Adipose tissue (tissue), 3 donors: ENCODE measurements at regions not wholly inside any gene's neighbourhood (a gene's known extent, or its start where the extent isn't known, plus 50 kb on each side); places are given as distances from the start of the nearest gene placed in this dataset.
"Not testable (repeated sequence)": the region's sequence is repeated elsewhere in the genome, so short reads cannot be mapped to it uniquely, and the experiment has no call there.

ENCODE experiments used
- H3K27ac ChIP-seq: one replicate; pipeline ENCODE4 v1.5.1; 2013; ENCODE audit warnings: low read depth, low read length
- WGBS, 3 donors: extraction: QIAGEN DNeasy Blood & Tissue Kit; methylation state at CpG; one replicate each; pipeline ENCODE4 v1.1.7; 2013; 5-methylcytosine and 5-hydroxymethylcytosine counted together
- donor health status: healthy with polysubstance abuse.
- donor health status: Bipolar disorder and iron deficiency.
- donor health status: healthy.

DNA sequence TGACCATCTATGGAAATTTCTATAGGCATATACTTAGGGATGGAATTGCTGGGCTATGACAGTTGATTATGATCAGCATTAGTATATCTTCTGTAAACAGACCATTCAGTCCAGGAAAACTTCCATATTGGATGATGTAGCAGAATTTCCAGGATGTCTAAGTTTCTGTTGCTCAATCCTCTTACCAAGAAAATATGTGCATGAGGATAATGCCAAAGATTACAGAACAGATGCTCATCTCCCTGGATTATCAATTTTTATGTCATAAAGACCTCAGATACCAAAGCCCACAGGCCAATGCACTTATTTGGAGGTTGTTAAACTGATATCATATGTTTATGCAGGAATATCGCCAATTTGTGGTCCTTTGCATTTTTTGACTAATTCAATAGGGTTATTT is 354.4 kb upstream of the FLRT2 start:
- WGBS, 3 donors, result 88 to 98% (median 93%) methylated on average over 1 of the region's 1 CpG
- H3K27ac ChIP-seq, result no peak overlapping the region

DNA sequence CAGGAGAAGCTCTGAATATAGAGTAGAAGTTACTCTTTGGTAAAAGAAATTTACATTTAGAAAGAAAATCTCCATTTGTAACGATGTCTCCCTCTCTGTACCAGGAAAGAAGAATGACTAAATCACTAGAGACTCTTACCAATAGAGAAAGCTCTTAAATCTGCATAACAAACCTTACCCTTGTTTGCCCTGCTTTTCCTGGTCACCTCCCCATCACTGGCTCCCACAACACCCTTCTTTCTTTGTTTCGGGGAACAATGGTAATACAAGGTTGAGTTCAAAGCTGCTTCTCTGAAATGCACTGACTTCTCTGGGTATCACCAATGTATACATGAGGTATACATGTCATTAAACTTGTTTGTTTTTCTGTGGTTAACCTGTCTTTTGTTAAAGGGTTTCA is 351.1 kb upstream of the FLRT2 start:
- H3K27ac ChIP-seq, result no peak overlapping the region
- 83 to 98% (median 90%) methylated on average over 2 of the region's 2 CpGs for WGBS, 3 donors

GRCh38 chr14:85180876-85181275 is 349.1 kb upstream of the FLRT2 start:
- WGBS, 3 donors, result 73 to 84% (median 74%) methylated on average over 1 of the region's 1 CpG

GRCh38 chr14:85182282-85182681 is 347.7 kb upstream of the FLRT2 start:
- H3K27ac ChIP-seq, result no peak overlapping the region
- WGBS, 3 donors, result 74 to 81% (median 76%) methylated on average over 4 of the region's 4 CpGs

More at GRCh38 chr14:85180876-85181275, 349.1 kb upstream of the FLRT2 start:
- no peak overlapping the region for H3K27ac ChIP-seq

DNA sequence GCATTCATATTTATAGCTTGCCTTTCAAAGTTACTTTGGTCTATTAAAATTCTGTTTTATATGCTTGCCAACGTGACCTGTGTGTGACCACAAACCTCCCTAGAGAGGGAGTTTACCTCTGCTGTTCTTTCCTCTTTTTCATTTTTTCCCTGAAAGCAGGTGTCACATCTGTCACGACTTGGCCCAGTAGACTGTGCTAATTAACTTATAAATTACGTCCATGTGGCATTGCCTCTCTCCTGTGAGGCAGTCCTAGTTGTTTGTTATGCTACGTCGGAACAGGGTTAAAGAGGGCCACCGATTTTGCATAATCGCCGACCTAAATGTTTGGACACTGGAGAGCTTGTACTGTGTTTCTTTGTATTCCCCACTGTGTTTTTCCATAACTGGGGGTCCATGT is 343.9 kb upstream of the FLRT2 start:
- H3K27ac ChIP-seq, result no peak overlapping the region
- 82 to 89% (median 83%) methylated on average over 8 of the region's 8 CpGs for WGBS, 3 donors

DNA sequence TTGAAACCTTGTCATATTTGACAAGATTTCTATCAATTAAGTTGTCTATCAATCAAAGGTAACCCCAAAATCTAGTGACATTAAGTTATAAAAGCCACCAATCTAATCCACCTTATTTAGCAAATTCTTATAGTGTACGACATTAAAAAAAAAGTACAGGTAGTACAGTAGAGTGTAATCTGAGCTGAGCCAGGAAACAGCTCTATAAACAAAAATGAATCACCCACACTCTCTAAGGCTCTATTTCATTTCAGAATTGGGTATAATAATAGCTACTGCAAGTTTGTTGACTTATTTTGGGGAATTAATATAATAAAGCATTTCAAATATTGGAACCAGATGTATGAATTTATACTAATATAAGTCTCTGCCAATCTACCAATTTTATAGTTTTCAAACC is 342.4 kb upstream of the FLRT2 start:
- no peak overlapping the region for H3K27ac ChIP-seq
- 64 to 79% (median 71%) methylated on average over 1 of the region's 1 CpG for WGBS, 3 donors

- WGBS, 3 donors, result 93 to 100% (median 97%) methylated on average over 1 of the region's 1 CpG
- H3K27ac ChIP-seq, result no peak overlapping the region
Observed at GRCh38 chr14:85188836-85189235, 341.1 kb upstream of the FLRT2 start.

- 82 to 83% (median 83%) methylated on average over 6 of the region's 6 CpGs for WGBS, 3 donors
- not testable (repeated sequence) for H3K27ac ChIP-seq
Observed at GRCh38 chr14:85189253-85189652, 340.7 kb upstream of the FLRT2 start.

- H3K27ac ChIP-seq, result no peak overlapping the region
- WGBS, 3 donors, result 88 to 93% (median 92%) methylated on average over 5 of the region's 5 CpGs
Observed at GRCh38 chr14:85190251-85190650, 339.7 kb upstream of the FLRT2 start.

DNA sequence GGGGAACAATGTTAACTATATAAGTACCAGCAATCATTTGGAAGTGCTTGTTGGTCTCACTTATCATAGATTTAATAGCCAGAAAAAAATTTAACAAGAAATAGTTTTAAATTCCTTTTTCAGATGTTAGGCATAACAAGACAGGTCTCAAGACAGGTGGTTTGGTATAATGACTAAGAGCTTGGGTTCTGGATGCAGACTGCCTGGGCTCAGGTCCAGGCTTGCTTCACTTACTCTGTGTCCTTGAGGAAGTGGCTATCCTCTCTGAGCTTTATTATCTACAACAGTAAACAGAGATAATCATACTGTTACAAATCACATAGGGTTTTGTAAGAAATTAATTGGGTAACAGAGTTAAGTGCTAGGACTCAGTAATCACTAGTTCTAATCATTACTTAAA is 338.0 kb upstream of the FLRT2 start:
- H3K27ac ChIP-seq, result no peak overlapping the region

DNA sequence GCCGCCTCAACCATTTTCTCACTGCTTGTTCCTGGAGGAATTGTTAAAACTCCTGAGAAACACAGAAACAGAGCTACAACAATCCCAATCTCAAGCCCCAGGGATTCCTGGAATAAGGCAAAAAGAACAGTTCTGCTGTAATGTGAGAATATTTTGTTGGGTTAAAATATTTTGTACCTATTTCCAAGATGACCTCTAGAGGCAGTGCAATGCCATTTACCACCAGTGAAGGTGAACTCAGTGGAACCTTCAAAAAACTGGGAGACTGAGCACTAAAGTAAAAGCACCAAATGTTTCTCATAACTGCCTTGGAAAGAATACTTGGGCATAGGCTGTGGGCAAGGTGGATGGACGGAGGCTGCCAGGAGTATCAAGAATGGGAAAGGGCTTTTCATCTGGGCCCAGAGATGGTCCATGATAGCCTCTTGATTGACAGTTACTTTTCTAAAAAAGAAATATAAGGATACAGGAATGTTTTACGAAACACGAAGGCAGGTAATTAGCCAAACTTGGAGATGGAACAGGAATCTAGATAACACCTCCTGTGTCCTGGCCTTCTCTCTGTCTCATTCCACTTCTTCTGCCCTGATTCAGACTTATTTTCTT is 334.0 kb upstream of the FLRT2 start:
- H3K27ac ChIP-seq, result no peak overlapping the region
- WGBS, 3 donors, result 92 to 95% (median 95%) methylated on average over 4 of the region's 4 CpGs

DNA sequence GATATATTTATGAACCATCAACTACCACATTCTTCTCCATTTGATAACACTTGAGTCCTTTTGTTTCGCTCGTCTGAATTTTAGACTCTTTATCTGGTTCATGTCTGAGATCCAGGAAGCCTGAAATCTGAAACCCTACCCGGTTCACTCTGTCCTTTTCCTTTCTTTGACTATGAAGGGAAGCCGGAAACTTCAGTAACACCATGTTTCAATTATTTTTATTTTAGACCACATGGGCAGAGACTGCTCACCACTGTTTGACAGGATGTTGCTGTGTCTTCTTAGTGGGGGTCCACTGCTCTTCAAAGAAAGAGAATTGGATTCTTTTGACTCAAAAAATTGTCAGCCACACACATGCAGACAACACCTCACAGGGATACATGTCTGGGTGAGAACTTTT is 331.9 kb upstream of the FLRT2 start:
- H3K27ac ChIP-seq, result no peak overlapping the region
- WGBS, 3 donors, result 72 to 85% (median 79%) methylated on average over 4 of the region's 4 CpGs

DNA sequence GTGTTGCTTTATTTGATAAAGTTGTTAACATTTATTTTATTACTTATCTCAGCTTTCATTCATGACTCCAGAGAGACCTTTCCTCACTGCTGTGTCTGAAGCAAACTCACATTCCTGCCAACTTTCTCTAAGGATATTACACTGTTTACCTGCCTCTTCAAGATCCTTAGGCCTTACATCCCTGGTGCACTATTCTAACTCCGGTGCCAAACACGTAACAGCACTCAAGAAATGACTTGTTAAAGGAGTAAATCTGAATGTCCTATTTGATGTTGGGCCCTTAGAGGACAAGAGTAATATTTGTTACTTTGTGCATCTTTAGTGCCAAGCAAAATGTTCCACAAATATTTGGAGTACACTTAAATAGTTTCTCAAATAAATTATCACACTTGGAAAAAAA is 324.1 kb upstream of the FLRT2 start:
- WGBS, 3 donors, result 86 to 94% (median 93%) methylated on average over 2 of the region's 2 CpGs
- no peak overlapping the region for H3K27ac ChIP-seq

DNA sequence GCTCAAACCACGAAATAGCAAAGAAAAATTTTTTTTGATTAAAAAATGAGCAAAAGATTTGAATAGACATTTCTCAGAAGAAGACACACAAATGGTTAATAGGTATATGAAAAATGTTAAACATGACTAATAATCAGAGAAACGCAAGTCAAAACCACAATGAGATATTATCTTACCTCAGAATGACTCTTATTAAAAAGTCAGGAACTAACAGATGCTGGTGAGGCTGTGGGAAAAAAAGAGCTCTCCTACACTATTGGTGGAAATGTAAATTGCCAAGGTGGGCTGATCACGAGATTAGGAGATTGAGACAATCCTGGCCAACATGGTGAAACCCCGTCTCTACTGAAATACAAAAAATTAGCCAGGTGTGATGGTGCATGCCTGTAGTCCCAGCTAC is 315.5 kb upstream of the FLRT2 start:
- H3K27ac ChIP-seq, result no peak overlapping the region
- WGBS, 3 donors, result 66 to 82% (median 77%) methylated on average over 4 of the region's 4 CpGs

DNA sequence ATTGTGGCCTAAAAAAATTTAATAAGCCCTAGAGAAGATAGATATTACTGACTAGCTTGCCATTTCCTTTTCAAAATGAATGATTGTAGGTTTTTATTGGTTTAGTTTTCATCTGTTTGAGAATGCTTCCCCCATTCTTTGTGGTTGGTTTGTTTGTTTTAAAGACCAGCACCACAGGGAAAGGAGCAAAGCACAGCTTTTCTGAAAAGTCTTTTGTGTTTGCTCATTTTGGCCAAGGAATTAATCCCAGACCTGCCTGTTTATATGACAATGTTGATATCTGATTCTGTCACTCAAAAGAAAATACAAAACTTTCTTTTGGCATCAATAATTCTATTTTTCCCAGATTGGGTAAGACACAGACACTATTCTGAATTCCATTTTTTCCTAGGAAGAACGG is 312.5 kb upstream of the FLRT2 start:
- WGBS, 3 donors, result 84 to 92% (median 91%) methylated on average over 1 of the region's 1 CpG
- H3K27ac ChIP-seq, result no peak overlapping the region

DNA sequence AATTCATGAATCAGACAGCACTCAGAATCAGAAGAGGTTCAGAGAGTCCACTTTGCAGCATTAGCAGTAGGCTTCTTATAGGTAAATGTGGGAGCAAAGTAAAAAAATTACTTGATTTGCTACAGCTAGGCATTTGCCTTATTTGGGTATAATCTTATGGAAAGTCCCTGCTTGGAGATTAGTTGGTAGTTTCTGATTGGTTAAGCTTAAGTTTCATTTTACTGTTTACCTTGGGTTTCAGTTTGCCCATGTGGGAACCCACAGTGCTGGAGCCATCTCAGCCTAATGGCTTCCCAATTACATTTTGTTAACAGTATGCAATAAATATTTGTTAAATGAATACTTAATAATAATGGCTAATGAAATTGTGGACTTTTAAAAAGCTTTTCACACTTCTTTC is 311.0 kb upstream of the FLRT2 start:
- H3K27ac ChIP-seq, result no peak overlapping the region

GRCh38 chr14:85221832-85222231 is 308.1 kb upstream of the FLRT2 start:
- WGBS, 3 donors, result 72 to 78% (median 74%) methylated on average over 3 of the region's 3 CpGs
- no peak overlapping the region for H3K27ac ChIP-seq

- no peak overlapping the region for H3K27ac ChIP-seq
- 92 to 96% (median 93%) methylated on average over 1 of the region's 1 CpG for WGBS, 3 donors
Observed at GRCh38 chr14:85222341-85222740, 307.6 kb upstream of the FLRT2 start.

DNA sequence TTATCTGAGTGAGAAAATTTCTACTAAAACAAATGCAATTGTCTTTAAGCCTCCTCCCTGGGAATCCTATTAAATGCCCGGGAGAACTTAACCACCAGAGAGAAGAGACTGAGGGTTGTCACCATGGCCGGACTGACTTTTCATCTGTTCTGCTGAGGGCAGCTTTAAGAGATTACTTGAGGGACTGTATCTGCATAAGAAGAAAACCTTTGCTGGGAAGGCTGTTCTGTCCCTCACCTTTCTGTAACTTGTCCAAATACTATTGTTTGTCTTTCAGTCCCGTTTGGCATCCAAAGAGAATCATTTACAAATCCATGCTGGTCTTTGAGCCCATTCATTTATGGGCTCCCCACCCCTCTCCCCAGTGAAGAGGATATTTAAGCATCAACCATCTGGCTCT is 306.3 kb upstream of the FLRT2 start:
- no peak overlapping the region for H3K27ac ChIP-seq
- WGBS, 3 donors, result 36 to 76% (median 72%) methylated on average over 3 of the region's 3 CpGs

DNA sequence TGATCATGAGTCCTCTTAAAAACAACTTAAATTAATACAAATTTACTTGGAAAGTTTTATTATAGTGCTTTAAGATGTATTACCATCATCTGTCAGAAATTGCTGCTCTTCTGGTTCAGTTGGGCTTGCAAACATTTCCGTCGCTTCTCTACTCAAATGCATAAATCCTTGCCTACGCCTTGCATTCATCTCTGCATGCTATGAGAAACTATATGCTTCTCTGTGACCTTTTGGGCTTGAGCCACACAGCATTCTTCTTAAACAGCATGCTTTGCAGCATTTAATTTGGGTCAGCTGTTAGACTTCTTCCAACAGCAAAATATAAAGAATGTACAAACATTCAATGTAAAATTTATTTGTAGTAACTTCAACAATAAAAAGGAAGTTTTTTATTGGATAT is 305.7 kb upstream of the FLRT2 start:
- 68 to 96% (median 75%) methylated on average over 3 of the region's 3 CpGs for WGBS, 3 donors
- H3K27ac ChIP-seq, result no peak overlapping the region

GRCh38 chr14:85233756-85234155 is 296.2 kb upstream of the FLRT2 start:
- WGBS, 3 donors, result 90 to 92% (median 91%) methylated on average over 12 of the region's 12 CpGs
- H3K27ac ChIP-seq, result no peak overlapping the region
